CD4-positive, alpha-beta T cell (primary cell): ENCODE measurements at regions not wholly inside any gene's neighbourhood (a gene's known extent, or its start where the extent isn't known, plus 50 kb on each side); places are given as distances from the start of the nearest gene placed in this dataset.

Experiments used
- ATAC-seq: fragments of 200-7000 bp; cut with Tn5 transposase; one replicate; pipeline ENCODE4 v1.10.0; 2022; ENCODE audit warnings: mild to moderate bottlenecking; ENCODE audit not compliant: poor library complexity
- CTCF ChIA-PET: fragments of 350-600 bp; sonication (Branson Sonifier 250); formaldehyde crosslinking; loops from one replicate; lab custom pipeline; 2021; ENCODE audit warnings: antibody characterized with exemption, inconsistent platforms; lab: Charles Lee
- POLR2A ChIA-PET: fragments of 350-600 bp; sonication (Branson Sonifier 250); formaldehyde crosslinking; loops from one replicate; lab custom pipeline; 2021; ENCODE audit warnings: antibody characterized with exemption, inconsistent platforms; lab: Charles Lee
- DNase-seq, 14 experiments: peaks; one replicate each; pipeline ENCODE4 v3.0.0-alpha.2; 2013 to 2020; ENCODE audit warnings: mixed read lengths in 2 of 14
- H3K27ac ChIP-seq, 2 donors: one replicate each; pipeline versions ENCODE4 v1.5.1 to v1.7.0; 2013; ENCODE audit warnings: low read length in 2 of 2, low read depth in 1 of 2, mild to moderate bottlenecking in 1 of 2
- H3K27me3 ChIP-seq, 2 experiments: 1 replicate in 1 of 2; 2 replicates in 1 of 2; pipeline versions ENCODE4 v1.6.1 to v1.7.0; 2013; ENCODE audit warnings: low read length in 2 of 2, control low read depth in 1 of 2, mild to moderate bottlenecking in 1 of 2, moderate library complexity in 1 of 2; ENCODE audit not compliant: insufficient read depth in 2 of 2, control insufficient read depth in 1 of 2
- H3K36me3 ChIP-seq: one replicate; pipeline ENCODE4 v1.6.1; 2013; ENCODE audit warnings: low read length, control low read depth; ENCODE audit not compliant: insufficient read depth
- H3K4me1 ChIP-seq: one replicate; pipeline ENCODE4 v1.6.1; 2013; ENCODE audit warnings: low read length, control low read depth; ENCODE audit not compliant: insufficient read depth
- H3K4me3 ChIP-seq: one replicate; pipeline ENCODE4 v1.5.1; 2013; ENCODE audit warnings: mild to moderate bottlenecking, low read length, moderate library complexity
- H3K9me3 ChIP-seq, 2 experiments: 1 replicate in 1 of 2; 2 replicates in 1 of 2; pipeline versions ENCODE4 v1.6.1 to v1.7.0; 2013; ENCODE audit warnings: low read length in 2 of 2, mild to moderate bottlenecking in 2 of 2, control low read depth in 1 of 2, moderate library complexity in 1 of 2; ENCODE audit not compliant: control insufficient read depth in 1 of 2, insufficient read depth in 1 of 2
- H3K27ac Mint-ChIP-seq: one replicate; pipeline ENCODE4 v1.8.0; 2020; ENCODE audit warnings: mixed read lengths
- H3K27me3 Mint-ChIP-seq: one replicate; pipeline ENCODE4 v1.8.0; 2021; ENCODE audit warnings: mixed read lengths
- H3K36me3 Mint-ChIP-seq: one replicate; pipeline ENCODE4 v1.8.0; 2021; ENCODE audit warnings: low read depth, mixed read lengths
- H3K4me1 Mint-ChIP-seq: one replicate; pipeline ENCODE4 v1.8.0; 2021; ENCODE audit warnings: low read depth, mixed read lengths
- H3K4me3 Mint-ChIP-seq: one replicate; pipeline ENCODE4 v1.8.0; 2020; ENCODE audit warnings: mild to moderate bottlenecking, mixed read lengths
- H3K9me3 Mint-ChIP-seq: one replicate; pipeline ENCODE4 v1.8.0; 2020; ENCODE audit warnings: mixed read lengths
- CTCF ChIP-seq: fragments of 200-600 bp; IDR thresholded peaks from one replicate; pipeline ENCODE4 v1.8.0; 2022; ENCODE audit warnings: antibody characterized with exemption, mild to moderate bottlenecking
- intact Hi-C, 2 experiments: fragments of 100-400 bp; cut with DNase I in 1 of 2; cut with micrococcal nuclease in 1 of 2; formaldehyde crosslinking; loops; one replicate each; pipeline versions ENCODE4 v1.15.1 to v1.9.0; 2023 to 2025; cut with DNase I, micrococcal nuclease

- CTCF ChIA-PET = no interaction called here
Observed at GRCh38 chr9:105912863-105913516, 218.6 kb downstream of the TMEM38B start.

GRCh38 chr9:105921057-105921726, 226.9 kb downstream of the TMEM38B start:
- Histone ChIP-seq H3K9me3 (peaks cover 0 to 3% of the 10 kb centered on the region in 2 experiments), H3K4me3 (no peak overlapping the region), H3K27ac (no peak overlapping the region), H3K4me1 (no peaks in the 10 kb centered on the region), H3K27me3 (no peaks in the 10 kb centered on the region), H3K36me3 (no peaks in the 10 kb centered on the region)
- Mint-ChIP-seq H3K4me3 (no peak overlapping the region), H3K27ac (no peak overlapping the region), H3K36me3 (no peaks in the 10 kb centered on the region), H3K9me3 (no peaks in the 10 kb centered on the region), H3K4me1 (no peaks in the 10 kb centered on the region), H3K27me3 (no peaks in the 10 kb centered on the region)
- ChIA-PET POLR2A (no interaction called here), CTCF (no interaction called here)
- ATAC-seq (no peak), DNase-seq (no peak)
- TF ChIP-seq CTCF = no peak
- intact Hi-C loops = no loop called here

More at GRCh38 chr9:105912863-105913516, 218.6 kb downstream of the TMEM38B start:
- H3K36me3 Mint-ChIP-seq = no peaks in the 10 kb centered on the region
- H3K9me3 Mint-ChIP-seq = no peaks in the 10 kb centered on the region
- POLR2A ChIA-PET = no interaction called here
- no peak overlapping the region for H3K27ac Mint-ChIP-seq
- DNase-seq = no peak
- Histone ChIP-seq H3K4me3 (no peak overlapping the region), H3K9me3 (no peaks in the 10 kb centered on the region), H3K4me1 (no peaks in the 10 kb centered on the region), H3K27me3 (no peaks in the 10 kb centered on the region), H3K27ac (no peak overlapping the region), H3K36me3 (no peaks in the 10 kb centered on the region)
- no peaks in the 10 kb centered on the region for H3K4me1 Mint-ChIP-seq
- TF ChIP-seq CTCF = no peak
- no peak overlapping the region for H3K4me3 Mint-ChIP-seq
- intact Hi-C loops = no loop called here
- H3K27me3 Mint-ChIP-seq = no peaks in the 10 kb centered on the region
- no peak for ATAC-seq

DNA sequence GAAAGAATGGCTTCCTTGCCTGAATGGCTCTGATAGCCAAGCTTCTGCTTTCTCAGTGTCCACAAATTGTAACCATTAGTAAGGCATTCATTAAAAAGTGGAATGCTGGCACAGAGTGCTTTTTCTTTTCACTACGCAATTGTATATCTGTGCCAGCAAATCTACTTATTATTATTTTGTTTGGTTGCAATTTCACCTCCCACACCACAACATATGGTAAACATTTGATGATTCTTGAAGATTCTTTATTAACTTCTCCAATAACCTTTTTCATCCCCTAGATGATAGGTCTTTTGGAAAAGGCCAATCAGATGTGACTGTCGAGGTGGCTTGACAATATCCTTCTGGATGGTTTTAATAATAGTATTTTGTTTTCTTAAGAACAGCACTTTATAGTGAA, 234.1 kb downstream of the TMEM38B start:
- peaks cover 3% of the 10 kb centered on the region for H3K9me3 Mint-ChIP-seq
- ChIA-PET CTCF (no interaction called here), POLR2A (no interaction called here)
- no peaks in the 10 kb centered on the region for H3K27me3 Mint-ChIP-seq
- no peak overlapping the region for H3K27ac ChIP-seq
- intact Hi-C loops = no loop called here
- no peak overlapping the region for H3K4me3 Mint-ChIP-seq
- no peaks in the 10 kb centered on the region for H3K4me1 ChIP-seq
- peaks cover 0 to 3% of the 10 kb centered on the region in 2 experiments for H3K9me3 ChIP-seq
- DNase-seq (no peak), ATAC-seq (no peak)
- H3K36me3 Mint-ChIP-seq = no peaks in the 10 kb centered on the region
- no peaks in the 10 kb centered on the region for H3K36me3 ChIP-seq
- no peak overlapping the region for H3K4me3 ChIP-seq
- no peak for TF ChIP-seq CTCF
- H3K4me1 Mint-ChIP-seq = no peaks in the 10 kb centered on the region
- no peak overlapping the region for H3K27ac Mint-ChIP-seq
- no peaks in the 10 kb centered on the region for H3K27me3 ChIP-seq
